CD14-positive monocyte (primary cell): ENCODE measurements at regions not wholly inside any gene's neighbourhood (a gene's known extent, or its start where the extent isn't known, plus 50 kb on each side); places are given as distances from the start of the nearest gene placed in this dataset.

Experiments
- DNase-seq, 3 donors: peaks; one replicate each; pipeline ENCODE4 v3.0.0-alpha.2; 2011 to 2022
- H2AFZ ChIP-seq: 2 replicates; pipeline ENCODE4 v1.6.0; 2012; ENCODE audit warnings: mild to moderate bottlenecking, low read depth, low read length, inconsistent platforms; ENCODE audit not compliant: insufficient read depth, poor library complexity, severe bottlenecking
- H3K27ac ChIP-seq, 2 donors: 1 replicate in 1 of 2; 2 replicates in 1 of 2; pipeline ENCODE4 v1.5.1; 2012 to 2013; ENCODE audit warnings: low read length in 2 of 2, control low read depth in 1 of 2, inconsistent platforms in 1 of 2, low read depth in 1 of 2, mild to moderate bottlenecking in 1 of 2
- H3K27me3 ChIP-seq, 2 donors: one replicate each; pipeline versions ENCODE4 v1.6.0 to v1.6.1; 2011 to 2013; ENCODE audit warnings: low read length in 2 of 2; ENCODE audit not compliant: control insufficient read depth in 2 of 2, insufficient read depth in 2 of 2
- H3K36me3 ChIP-seq, 2 donors: replicated peaks in 1 of 2; 1 replicate in 1 of 2; 2 replicates in 1 of 2; pipeline versions ENCODE4 v1.5.1 to v1.6.1; 2012 to 2013; ENCODE audit warnings: low read length in 2 of 2, control low read depth in 1 of 2, inconsistent platforms in 1 of 2, mild to moderate bottlenecking in 1 of 2; ENCODE audit not compliant: insufficient read depth in 2 of 2, control insufficient read depth in 1 of 2
- H3K4me1 ChIP-seq, 2 donors: 1 replicate in 1 of 2; 2 replicates in 1 of 2; pipeline versions ENCODE4 v1.5.1 to v1.6.1; 2012 to 2013; ENCODE audit warnings: low read length in 2 of 2, control low read depth in 1 of 2, inconsistent platforms in 1 of 2, mild to moderate bottlenecking in 1 of 2, moderate library complexity in 1 of 2; ENCODE audit not compliant: insufficient read depth in 2 of 2, control insufficient read depth in 1 of 2
- H3K4me2 ChIP-seq: replicated peaks from 2 replicates; pipeline ENCODE3; 2012; ENCODE audit warnings: low read length, moderate library complexity, mild to moderate bottlenecking; ENCODE audit not compliant: poor library complexity, severe bottlenecking; ENCODE audit errors: extremely low read depth
- H3K4me3 ChIP-seq, 3 experiments: fragments of 200-600 bp in 1 of 3; sonication (generic) in 1 of 3; replicated peaks in 1 of 3; 1 replicate in 2 of 3; 2 replicates in 1 of 3; pipeline ENCODE4 v1.5.1; 2011 to 2013; ENCODE audit warnings: low read length in 3 of 3, mild to moderate bottlenecking in 3 of 3, control low read depth in 2 of 3, low read depth in 2 of 3, inconsistent platforms in 1 of 3, moderate library complexity in 1 of 3
- H3K79me2 ChIP-seq: 2 replicates; pipeline ENCODE4 v1.6.0; 2012; ENCODE audit warnings: mild to moderate bottlenecking, control low read depth, inconsistent platforms, low read length, moderate library complexity; ENCODE audit not compliant: insufficient read depth
- H3K9ac ChIP-seq: 2 replicates; pipeline ENCODE4 v1.6.0; 2017; ENCODE audit warnings: low read length, mild to moderate bottlenecking; ENCODE audit not compliant: insufficient read depth, poor library complexity, severe bottlenecking
- H3K9me3 ChIP-seq, 2 donors: replicated peaks in 1 of 2; 1 replicate in 1 of 2; 2 replicates in 1 of 2; pipeline versions ENCODE4 v1.5.1 to v1.6.1; 2012 to 2013; ENCODE audit warnings: low read length in 2 of 2, control low read depth in 1 of 2; ENCODE audit not compliant: control insufficient read depth in 1 of 2, insufficient read depth in 1 of 2
- H4K20me1 ChIP-seq: 2 replicates; pipeline ENCODE4 v1.6.0; 2012; ENCODE audit warnings: mild to moderate bottlenecking, low read length, control low read depth, moderate library complexity; ENCODE audit not compliant: insufficient read depth
- H3K27ac Mint-ChIP-seq, 7 donors: one replicate each; pipeline ENCODE4 v1.8.0; 2020; ENCODE audit warnings: mild to moderate bottlenecking in 7 of 7, mixed read lengths in 7 of 7, moderate library complexity in 6 of 7, inconsistent platforms in 2 of 7
- H3K27me3 Mint-ChIP-seq, 3 donors: one replicate each; pipeline ENCODE4 v1.8.0; 2021 to 2022; ENCODE audit warnings: low read depth in 3 of 3, mild to moderate bottlenecking in 3 of 3, mixed read lengths in 3 of 3, moderate library complexity in 3 of 3, inconsistent platforms in 1 of 3
- H3K36me3 Mint-ChIP-seq, 2 donors: one replicate each; pipeline ENCODE4 v1.8.0; 2020; ENCODE audit warnings: mixed read lengths in 2 of 2, inconsistent platforms in 1 of 2, mild to moderate bottlenecking in 1 of 2
- H3K4me1 Mint-ChIP-seq: one replicate; pipeline ENCODE4 v1.8.0; 2020; ENCODE audit warnings: mild to moderate bottlenecking, mixed read lengths
- H3K4me3 Mint-ChIP-seq, 2 donors: one replicate each; pipeline ENCODE4 v1.8.0; 2020; ENCODE audit warnings: mild to moderate bottlenecking in 2 of 2, mixed read lengths in 2 of 2, moderate library complexity in 1 of 2
- H3K9me3 Mint-ChIP-seq, 7 donors: one replicate each; pipeline ENCODE4 v1.8.0; 2020 to 2022; ENCODE audit warnings: mixed read lengths in 7 of 7, mild to moderate bottlenecking in 6 of 7, moderate library complexity in 6 of 7, inconsistent platforms in 2 of 7
- WGBS: methylation state at CpG from one replicate; pipeline ENCODE4 v1.1.5; 2013; ENCODE audit warnings: missing lambda C conversion rate; ENCODE audit not compliant: insufficient coverage; 5-methylcytosine and 5-hydroxymethylcytosine counted together
- intact Hi-C, 2 donors: fragments of 100-400 bp; cut with micrococcal nuclease; formaldehyde crosslinking; loops; one replicate each; pipeline versions ENCODE4 v1.15.0 to v1.15.1; 2023
- TF ChIP-seq, protein P1 (sequence below): fragments of 200-600 bp; IDR thresholded peaks from one replicate; pipeline ENCODE4 v1.8.0; 2022; ENCODE audit warnings: antibody characterized with exemption, mild to moderate bottlenecking

DNA sequence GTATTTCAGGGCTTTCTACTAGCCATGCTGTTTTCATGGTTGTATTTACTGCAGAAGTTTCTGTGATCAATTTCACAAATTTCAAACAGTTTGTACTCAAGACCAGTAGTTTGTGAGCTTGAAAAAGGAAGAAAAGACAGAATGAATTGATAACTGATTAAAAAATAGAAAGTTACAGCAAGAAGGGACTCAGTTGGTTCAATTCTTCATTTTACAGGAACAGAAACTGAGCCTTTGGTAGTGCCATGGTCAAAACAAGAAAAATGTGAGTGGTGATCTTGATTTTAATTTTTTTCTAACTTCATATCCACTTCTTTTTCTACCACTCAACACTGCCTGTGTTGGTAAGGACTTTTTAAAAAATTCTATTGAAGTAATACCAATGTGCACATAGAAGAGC lies 206.6 kb upstream of the NREP start:
- DNase-seq, result no peak
- H2AFZ ChIP-seq, result no peak overlapping the region
- H3K9me3 Mint-ChIP-seq, result peaks cover 0 to 6% (median 2%) of the 10 kb centered on the region in 7 donors
- intact Hi-C loops, result no loop called here
- H3K4me3 Mint-ChIP-seq, result no peak overlapping the region
- H3K4me1 ChIP-seq, result peaks cover 0 to 3% of the 10 kb centered on the region in 2 donors
- H3K27ac Mint-ChIP-seq, result no peak overlapping the region
- H3K27ac ChIP-seq, result no peak overlapping the region
- no peaks in the 10 kb centered on the region for H3K27me3 Mint-ChIP-seq
- H3K4me1 Mint-ChIP-seq, result peaks cover 12% of the 10 kb centered on the region
- no peaks in the 10 kb centered on the region for H3K79me2 ChIP-seq
- H4K20me1 ChIP-seq, result no peaks in the 10 kb centered on the region
- no peaks in the 10 kb centered on the region for H3K27me3 ChIP-seq
- H3K36me3 ChIP-seq, result no peaks in the 10 kb centered on the region
- TF ChIP-seq, protein P1, sequence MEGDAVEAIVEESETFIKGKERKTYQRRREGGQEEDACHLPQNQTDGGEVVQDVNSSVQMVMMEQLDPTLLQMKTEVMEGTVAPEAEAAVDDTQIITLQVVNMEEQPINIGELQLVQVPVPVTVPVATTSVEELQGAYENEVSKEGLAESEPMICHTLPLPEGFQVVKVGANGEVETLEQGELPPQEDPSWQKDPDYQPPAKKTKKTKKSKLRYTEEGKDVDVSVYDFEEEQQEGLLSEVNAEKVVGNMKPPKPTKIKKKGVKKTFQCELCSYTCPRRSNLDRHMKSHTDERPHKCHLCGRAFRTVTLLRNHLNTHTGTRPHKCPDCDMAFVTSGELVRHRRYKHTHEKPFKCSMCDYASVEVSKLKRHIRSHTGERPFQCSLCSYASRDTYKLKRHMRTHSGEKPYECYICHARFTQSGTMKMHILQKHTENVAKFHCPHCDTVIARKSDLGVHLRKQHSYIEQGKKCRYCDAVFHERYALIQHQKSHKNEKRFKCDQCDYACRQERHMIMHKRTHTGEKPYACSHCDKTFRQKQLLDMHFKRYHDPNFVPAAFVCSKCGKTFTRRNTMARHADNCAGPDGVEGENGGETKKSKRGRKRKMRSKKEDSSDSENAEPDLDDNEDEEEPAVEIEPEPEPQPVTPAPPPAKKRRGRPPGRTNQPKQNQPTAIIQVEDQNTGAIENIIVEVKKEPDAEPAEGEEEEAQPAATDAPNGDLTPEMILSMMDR, result no peak
- H3K9me3 ChIP-seq, result no peaks in the 10 kb centered on the region
- no peak overlapping the region for H3K4me3 ChIP-seq
- H3K9ac ChIP-seq, result no peak overlapping the region
- no peak overlapping the region for H3K4me2 ChIP-seq
- H3K36me3 Mint-ChIP-seq, result no peaks in the 10 kb centered on the region

DNA sequence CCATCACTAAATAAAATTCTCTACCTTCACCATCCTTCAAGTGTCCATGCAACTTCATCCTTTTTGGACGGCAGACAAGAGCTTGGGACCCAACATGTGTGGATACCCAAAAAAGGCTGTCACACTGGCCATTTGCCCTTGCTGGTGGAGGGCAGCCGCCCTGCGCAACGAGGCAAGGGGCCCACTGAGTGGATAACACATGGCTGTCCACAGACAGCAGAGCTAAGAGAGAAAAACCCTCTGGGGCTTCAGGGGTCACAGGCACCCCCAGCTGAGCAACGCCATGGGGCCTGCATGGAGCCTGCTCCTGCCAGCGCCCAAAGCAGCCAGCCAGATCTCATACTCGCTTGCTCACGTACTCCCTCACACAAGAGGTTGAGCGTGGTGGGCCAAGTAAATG lies 205.9 kb upstream of the NREP start:
- H3K9me3 ChIP-seq, result no peaks in the 10 kb centered on the region
- TF ChIP-seq, protein P1, result no peak
- Mint-ChIP-seq H3K4me1 (peaks cover 8% of the 10 kb centered on the region), H3K9me3 (peaks cover 0 to 6% (median 2%) of the 10 kb centered on the region in 7 donors), H3K27ac (no peak overlapping the region), H3K4me3 (no peak overlapping the region), H3K27me3 (no peaks in the 10 kb centered on the region), H3K36me3 (no peaks in the 10 kb centered on the region)
- no peak overlapping the region for H3K27ac ChIP-seq
- no peaks in the 10 kb centered on the region for H3K79me2 ChIP-seq
- H3K4me3 ChIP-seq, result no peak overlapping the region
- H4K20me1 ChIP-seq, result no peaks in the 10 kb centered on the region
- no peak overlapping the region for H3K4me2 ChIP-seq
- WGBS, result over 99% methylated on average over 9 of the region's 9 CpGs
- DNase-seq, result no peak
- no peak overlapping the region for H3K9ac ChIP-seq
- no peak overlapping the region for H2AFZ ChIP-seq
- H3K36me3 ChIP-seq, result no peaks in the 10 kb centered on the region
- no peaks in the 10 kb centered on the region for H3K4me1 ChIP-seq
- intact Hi-C loops, result no loop called here
- no peaks in the 10 kb centered on the region for H3K27me3 ChIP-seq
